ENCODE measurements at regions not wholly inside any gene's neighbourhood (a gene's known extent, or its start where the extent isn't known, plus 50 kb on each side); places are given as distances from the start of the nearest gene placed in this dataset.

DNA sequence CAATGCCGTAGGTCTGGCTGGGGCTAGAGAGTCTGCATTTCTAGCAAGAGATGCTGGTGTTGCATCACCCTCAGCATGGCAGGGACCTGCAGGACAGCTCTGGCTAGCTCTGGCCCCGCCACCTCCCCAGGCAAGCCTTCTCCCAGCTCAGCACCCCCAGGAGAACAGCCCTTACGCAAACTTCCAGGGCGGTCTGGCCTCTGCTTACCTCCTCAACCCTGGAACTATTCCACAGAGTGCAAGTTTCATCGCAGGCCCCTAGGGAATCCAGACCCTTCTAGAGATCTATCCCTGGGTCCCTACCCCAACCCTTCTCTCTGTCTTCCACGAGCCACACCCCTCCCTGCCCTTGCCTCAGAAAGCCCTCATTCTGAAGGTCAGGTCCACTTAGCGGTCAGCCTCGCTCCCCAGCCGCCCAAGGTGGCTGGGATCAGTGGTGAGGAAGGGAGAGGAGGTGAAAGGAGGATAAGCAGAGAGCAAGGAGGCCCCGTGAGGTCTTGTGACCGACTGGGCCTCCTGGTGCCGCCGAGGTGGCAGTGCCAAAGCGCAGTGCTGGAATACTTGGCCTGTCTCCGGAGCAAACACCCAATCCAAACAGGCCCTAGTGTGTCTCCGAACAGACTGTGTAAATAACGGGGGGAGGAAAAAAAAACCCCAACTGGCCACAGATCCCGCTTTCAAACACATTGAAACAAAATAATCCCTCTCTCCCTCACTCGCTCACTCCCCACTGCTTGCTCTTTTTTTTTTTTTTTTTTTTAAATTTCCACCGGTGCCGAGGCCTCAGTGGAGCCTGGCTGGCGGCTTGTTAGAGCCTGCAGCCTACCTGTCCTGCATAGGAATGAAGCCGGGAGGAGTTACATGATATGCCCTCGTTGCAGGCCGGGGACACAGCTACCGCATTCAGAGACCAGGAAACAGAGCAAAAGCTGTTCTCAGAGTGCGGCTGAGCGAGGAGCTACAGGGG is 380.9 kb downstream of the SOX9 start:
- Histone ChIP-seq H3K36me3 (ENCODE audit: control insufficient read depth in 3 of 3, insufficient read depth in 3 of 3, low read length in 3 of 3) (no peaks in the 10 kb centered on the region), H3K4me1 (ENCODE audit: control insufficient read depth in 3 of 3, insufficient read depth in 3 of 3, low read length in 3 of 3) (no peaks in the 10 kb centered on the region), H3K9ac (ENCODE audit: low read depth in 1 of 3, low read length in 3 of 3) (no peak overlapping the region), H3K27ac (ENCODE audit: low read depth, low read length) (no peak overlapping the region), H3K9me3 (ENCODE audit: control insufficient read depth in 3 of 3, low read length in 3 of 3) (no peaks in the 10 kb centered on the region), H3K4me3 (ENCODE audit: low read length in 3 of 3) (no peak overlapping the region), H3K27me3 (ENCODE audit: control insufficient read depth in 3 of 3, insufficient read depth in 3 of 3, low read length in 3 of 3) (no peaks in the 10 kb centered on the region)

DNA sequence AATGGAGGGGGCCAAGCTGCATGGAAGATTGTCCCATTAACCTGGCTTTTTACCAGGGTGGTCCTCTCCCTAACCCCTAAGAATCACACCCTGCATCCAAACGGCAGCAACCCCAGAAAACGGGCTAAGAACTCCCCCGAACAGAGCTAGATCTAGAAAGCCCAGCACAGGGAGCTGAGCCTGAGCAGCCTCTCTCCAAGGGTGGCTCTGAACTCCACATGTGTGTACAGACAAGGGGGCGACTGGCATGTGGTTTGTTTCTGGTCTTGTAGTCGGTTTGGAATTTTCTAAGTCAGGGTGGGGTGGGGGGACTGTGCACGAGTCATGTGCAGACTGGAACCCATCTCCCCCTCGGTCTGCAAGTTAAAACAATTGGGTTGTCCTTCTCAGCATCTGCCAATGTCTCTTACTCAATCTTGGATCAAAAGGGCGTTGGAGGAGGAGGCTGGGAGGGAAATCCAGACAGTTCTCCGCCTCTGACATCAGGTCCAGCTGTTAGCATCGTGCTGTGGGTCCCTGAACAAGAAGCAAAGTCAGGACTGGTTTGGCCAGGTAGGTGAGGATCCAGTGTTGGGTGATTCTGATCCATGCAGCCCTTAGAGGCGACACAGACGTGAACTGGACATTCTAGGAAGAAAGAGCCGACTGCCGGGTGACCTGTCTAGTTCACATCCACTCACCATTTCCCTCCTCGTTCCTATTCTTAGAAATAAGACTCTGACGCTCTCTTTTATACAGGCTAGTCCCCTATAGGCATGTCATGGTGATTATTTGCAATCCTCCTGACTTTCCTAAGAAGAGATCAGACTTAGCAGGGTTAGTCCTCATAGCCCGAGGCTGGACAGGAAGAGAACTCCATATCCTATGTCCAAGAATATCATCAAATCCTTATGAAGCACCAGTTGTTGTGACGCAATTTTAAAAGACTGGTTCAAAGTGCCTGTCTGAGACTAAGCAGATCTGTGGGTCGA is 381.8 kb downstream of the SOX9 start:
- H3K27me3 ChIP-seq (ENCODE audit: control insufficient read depth in 3 of 3, insufficient read depth in 3 of 3, low read length in 3 of 3), result no peaks in the 10 kb centered on the region
- H3K4me3 ChIP-seq (ENCODE audit: low read length in 3 of 3), result no peak overlapping the region
- H3K9ac ChIP-seq (ENCODE audit: low read depth in 1 of 3, low read length in 3 of 3), result no peak overlapping the region
- H3K27ac ChIP-seq (ENCODE audit: low read depth, low read length), result no peak overlapping the region
- H3K4me1 ChIP-seq (ENCODE audit: control insufficient read depth in 3 of 3, insufficient read depth in 3 of 3, low read length in 3 of 3), result no peaks in the 10 kb centered on the region
- no peaks in the 10 kb centered on the region for H3K9me3 ChIP-seq (ENCODE audit: control insufficient read depth in 3 of 3, low read length in 3 of 3)
- H3K36me3 ChIP-seq (ENCODE audit: control insufficient read depth in 3 of 3, insufficient read depth in 3 of 3, low read length in 3 of 3), result no peaks in the 10 kb centered on the region

DNA sequence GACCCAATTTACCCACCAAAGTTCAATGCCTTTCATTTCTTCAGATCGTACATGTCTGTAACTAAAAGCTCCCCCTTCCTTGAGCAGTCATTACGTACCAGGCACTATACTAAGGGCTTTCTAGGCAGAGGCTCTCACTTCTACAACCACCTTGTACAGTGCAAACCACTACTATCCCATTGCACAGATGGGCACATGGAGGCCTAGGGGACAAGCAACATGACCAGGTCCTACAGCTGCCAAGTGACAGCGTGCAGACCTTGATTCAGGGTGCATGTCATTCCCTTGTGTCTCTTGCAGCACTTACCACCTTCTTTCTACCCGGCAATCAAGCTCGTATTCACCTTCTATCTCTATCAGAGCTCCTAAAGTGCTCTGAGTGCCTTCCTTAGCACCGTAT is 382.7 kb downstream of the SOX9 start:
- H3K4me1 ChIP-seq (ENCODE audit: control insufficient read depth in 3 of 3, insufficient read depth in 3 of 3, low read length in 3 of 3), result no peaks in the 10 kb centered on the region
- H3K27ac ChIP-seq (ENCODE audit: low read depth, low read length), result no peak overlapping the region
- no peaks in the 10 kb centered on the region for H3K9me3 ChIP-seq (ENCODE audit: control insufficient read depth in 3 of 3, low read length in 3 of 3)
- no peak overlapping the region for H3K9ac ChIP-seq (ENCODE audit: low read depth in 1 of 3, low read length in 3 of 3)
- no peak overlapping the region for H3K4me3 ChIP-seq (ENCODE audit: low read length in 3 of 3)
- no peaks in the 10 kb centered on the region for H3K27me3 ChIP-seq (ENCODE audit: control insufficient read depth in 3 of 3, insufficient read depth in 3 of 3, low read length in 3 of 3)
- no peaks in the 10 kb centered on the region for H3K36me3 ChIP-seq (ENCODE audit: control insufficient read depth in 3 of 3, insufficient read depth in 3 of 3, low read length in 3 of 3)

DNA sequence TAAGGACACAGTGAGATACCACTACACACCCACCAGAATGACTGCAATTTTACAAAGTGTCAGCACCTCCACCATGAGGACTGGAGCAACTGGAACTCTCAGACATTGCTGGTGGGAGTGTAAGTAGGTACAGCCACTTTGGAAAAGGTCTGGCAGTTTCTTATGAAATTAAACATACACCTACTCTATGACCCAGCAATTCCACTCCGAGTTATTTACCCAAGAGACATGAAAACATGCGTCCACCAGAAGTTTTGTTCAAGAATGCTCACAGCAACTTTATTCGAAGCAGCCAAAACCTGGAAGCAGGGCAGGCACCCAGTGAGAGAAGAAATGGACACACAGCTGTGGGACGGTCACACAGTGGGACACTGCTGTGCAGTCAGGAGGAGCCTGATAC is 384.0 kb downstream of the SOX9 start:
- H3K36me3 ChIP-seq (ENCODE audit: control insufficient read depth in 3 of 3, insufficient read depth in 3 of 3, low read length in 3 of 3), result no peaks in the 10 kb centered on the region
- no peak overlapping the region for H3K4me3 ChIP-seq (ENCODE audit: low read length in 3 of 3)
- H3K27me3 ChIP-seq (ENCODE audit: control insufficient read depth in 3 of 3, insufficient read depth in 3 of 3, low read length in 3 of 3), result no peaks in the 10 kb centered on the region
- H3K9me3 ChIP-seq (ENCODE audit: control insufficient read depth in 3 of 3, low read length in 3 of 3), result no peaks in the 10 kb centered on the region
- no peaks in the 10 kb centered on the region for H3K4me1 ChIP-seq (ENCODE audit: control insufficient read depth in 3 of 3, insufficient read depth in 3 of 3, low read length in 3 of 3)
- no peak overlapping the region for H3K27ac ChIP-seq (ENCODE audit: low read depth, low read length)
- no peak overlapping the region for H3K9ac ChIP-seq (ENCODE audit: low read depth in 1 of 3, low read length in 3 of 3)

DNA sequence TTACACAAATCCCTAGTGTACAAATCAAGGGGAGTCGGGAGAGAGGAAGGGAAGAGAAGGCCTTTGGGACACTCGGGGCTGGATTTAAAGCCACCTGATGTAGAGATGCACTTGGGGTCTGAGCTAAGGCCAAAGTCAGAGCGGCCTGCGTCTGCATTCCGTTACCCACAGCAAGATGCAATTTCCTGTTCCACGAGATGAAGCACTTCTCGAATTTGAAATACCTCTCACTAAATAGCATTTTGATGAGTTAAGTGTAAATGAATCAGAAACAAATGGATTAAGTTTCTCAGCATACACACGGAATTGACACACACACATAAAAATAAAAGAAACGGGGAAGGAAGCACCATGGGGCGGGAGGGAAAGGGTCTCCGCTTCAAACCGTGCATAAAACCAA is 386.0 kb downstream of the SOX9 start:
- no peaks in the 10 kb centered on the region for H3K27me3 ChIP-seq (ENCODE audit: control insufficient read depth in 3 of 3, insufficient read depth in 3 of 3, low read length in 3 of 3)
- H3K9me3 ChIP-seq (ENCODE audit: control insufficient read depth in 3 of 3, low read length in 3 of 3), result no peaks in the 10 kb centered on the region
- H3K36me3 ChIP-seq (ENCODE audit: control insufficient read depth in 3 of 3, insufficient read depth in 3 of 3, low read length in 3 of 3), result no peaks in the 10 kb centered on the region
- H3K9ac ChIP-seq (ENCODE audit: low read depth in 1 of 3, low read length in 3 of 3), result no peak overlapping the region
- no peak overlapping the region for H3K27ac ChIP-seq (ENCODE audit: low read depth, low read length)
- no peaks in the 10 kb centered on the region for H3K4me1 ChIP-seq (ENCODE audit: control insufficient read depth in 3 of 3, insufficient read depth in 3 of 3, low read length in 3 of 3)
- no peak overlapping the region for H3K4me3 ChIP-seq (ENCODE audit: low read length in 3 of 3)

DNA sequence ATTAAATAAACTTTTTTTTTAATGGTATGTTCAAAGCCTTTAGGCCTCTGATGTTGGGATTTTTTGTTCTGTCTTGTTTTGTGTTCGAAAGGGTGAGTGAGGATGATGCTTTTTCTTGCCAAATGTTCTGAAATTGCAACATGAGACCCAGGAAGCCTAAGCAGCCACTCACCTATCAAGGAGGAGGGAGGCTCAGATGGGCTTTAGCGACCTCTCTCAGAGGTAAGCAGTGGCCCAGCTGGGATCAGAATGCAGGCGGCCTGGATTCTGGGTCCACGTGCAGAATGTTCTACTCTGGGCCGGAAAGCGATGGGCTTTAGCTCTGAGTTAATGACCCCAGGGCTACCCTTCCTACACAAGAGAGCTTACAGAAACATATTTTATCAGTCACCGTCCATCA is 386.6 kb downstream of the SOX9 start:
- no peaks in the 10 kb centered on the region for H3K4me1 ChIP-seq (ENCODE audit: control insufficient read depth in 3 of 3, insufficient read depth in 3 of 3, low read length in 3 of 3)

DNA sequence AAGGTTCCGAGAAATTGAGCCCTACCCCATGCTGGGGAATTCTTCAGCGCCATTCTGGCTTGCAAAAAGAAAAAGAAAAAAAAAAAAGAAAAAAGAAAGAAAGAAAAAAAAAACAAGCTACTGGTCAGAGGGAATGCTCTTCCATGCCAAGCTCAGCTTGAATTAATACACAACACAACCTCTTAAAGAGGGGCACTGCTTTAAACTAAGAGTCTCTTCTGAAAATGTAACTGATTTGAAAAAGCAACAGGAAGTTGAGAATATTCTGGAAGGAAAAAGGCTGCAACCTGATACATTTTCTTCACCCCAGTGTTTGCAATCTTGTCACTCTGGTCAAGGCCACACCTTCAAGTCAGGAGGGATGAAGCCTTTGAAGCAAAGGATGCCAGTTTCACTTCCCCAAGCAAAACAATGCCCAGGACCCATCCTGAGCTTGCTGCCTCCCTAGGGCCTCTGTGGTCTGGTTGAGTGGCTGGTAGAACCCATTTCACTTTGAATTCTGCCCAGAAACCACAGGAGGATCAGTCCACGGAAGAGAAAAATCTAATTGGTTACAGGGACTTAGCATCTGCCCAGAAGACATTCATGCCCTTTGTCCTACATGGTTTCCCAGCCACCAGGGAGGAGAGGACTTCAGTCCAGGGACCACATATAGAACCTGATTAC is 389.7 kb downstream of the SOX9 start:
- no peak overlapping the region for H3K9ac ChIP-seq (ENCODE audit: low read depth in 1 of 3, low read length in 3 of 3)
- H3K4me1 ChIP-seq (ENCODE audit: control insufficient read depth in 3 of 3, insufficient read depth in 3 of 3, low read length in 3 of 3), result no peaks in the 10 kb centered on the region
- H3K27me3 ChIP-seq (ENCODE audit: control insufficient read depth in 3 of 3, insufficient read depth in 3 of 3, low read length in 3 of 3), result peaks cover 0 to 3% (median 0%) of the 10 kb centered on the region in 3 donors
- no peak overlapping the region for H3K4me3 ChIP-seq (ENCODE audit: low read length in 3 of 3)
- no peak overlapping the region for H3K27ac ChIP-seq (ENCODE audit: low read depth, low read length)
- no peaks in the 10 kb centered on the region for H3K36me3 ChIP-seq (ENCODE audit: control insufficient read depth in 3 of 3, insufficient read depth in 3 of 3, low read length in 3 of 3)
- no peaks in the 10 kb centered on the region for H3K9me3 ChIP-seq (ENCODE audit: control insufficient read depth in 3 of 3, low read length in 3 of 3)

More for the DNA sequence above, 386.6 kb downstream of the SOX9 start:
- Histone ChIP-seq H3K27me3 (ENCODE audit: control insufficient read depth in 3 of 3, insufficient read depth in 3 of 3, low read length in 3 of 3) (no peaks in the 10 kb centered on the region), H3K27ac (ENCODE audit: low read depth, low read length) (no peak overlapping the region), H3K4me3 (ENCODE audit: low read length in 3 of 3) (no peak overlapping the region), H3K9ac (ENCODE audit: low read depth in 1 of 3, low read length in 3 of 3) (no peak overlapping the region), H3K9me3 (ENCODE audit: control insufficient read depth in 3 of 3, low read length in 3 of 3) (no peaks in the 10 kb centered on the region), H3K36me3 (ENCODE audit: control insufficient read depth in 3 of 3, insufficient read depth in 3 of 3, low read length in 3 of 3) (no peaks in the 10 kb centered on the region)

DNA sequence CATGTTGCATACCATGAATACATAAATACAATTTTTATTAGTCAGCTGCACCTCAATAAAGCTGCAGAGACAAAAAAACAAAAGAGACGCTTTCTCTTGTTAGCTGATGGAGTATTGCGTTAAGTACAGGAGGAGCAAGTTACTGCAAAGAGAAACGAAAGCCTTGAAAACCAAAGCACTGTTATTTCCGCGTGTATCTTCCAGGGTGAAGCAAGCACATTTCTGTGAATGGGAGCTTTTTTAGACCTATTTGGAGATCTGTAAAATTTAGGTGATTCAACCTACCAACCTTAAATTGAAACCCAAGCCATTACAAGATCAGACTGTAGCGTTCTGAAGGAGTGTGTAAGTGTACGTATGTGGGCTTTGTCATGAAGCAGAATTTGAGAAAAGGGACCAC is 390.4 kb downstream of the SOX9 start:
- Histone ChIP-seq H3K4me3 (ENCODE audit: low read length in 3 of 3) (no peak overlapping the region), H3K4me1 (ENCODE audit: control insufficient read depth in 3 of 3, insufficient read depth in 3 of 3, low read length in 3 of 3) (no peaks in the 10 kb centered on the region), H3K9ac (ENCODE audit: low read depth in 1 of 3, low read length in 3 of 3) (no peak overlapping the region), H3K9me3 (ENCODE audit: control insufficient read depth in 3 of 3, low read length in 3 of 3) (no peaks in the 10 kb centered on the region), H3K27me3 (ENCODE audit: control insufficient read depth in 3 of 3, insufficient read depth in 3 of 3, low read length in 3 of 3) (peaks cover 0 to 4% (median 3%) of the 10 kb centered on the region in 3 donors), H3K27ac (ENCODE audit: low read depth, low read length) (no peak overlapping the region), H3K36me3 (ENCODE audit: control insufficient read depth in 3 of 3, insufficient read depth in 3 of 3, low read length in 3 of 3) (no peaks in the 10 kb centered on the region)

DNA sequence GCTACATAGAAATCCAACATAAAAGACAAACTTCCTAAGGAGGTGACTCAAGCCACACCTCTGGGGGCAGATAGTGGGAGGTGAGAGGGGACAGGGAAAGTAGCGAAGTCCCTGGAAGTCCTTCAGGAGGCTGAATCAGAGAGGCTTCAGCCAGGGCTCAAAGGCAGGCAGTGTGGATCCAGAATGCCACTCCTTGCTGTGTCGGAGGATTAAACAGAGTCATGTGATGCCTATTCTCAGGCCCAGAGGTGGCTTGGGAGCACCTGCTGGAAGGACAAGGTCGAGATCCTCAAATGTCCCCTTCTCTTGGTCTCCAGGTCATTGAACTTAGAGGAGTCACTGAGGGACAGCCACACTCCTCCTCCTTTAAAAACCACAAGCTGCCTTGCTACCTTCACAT is 391.1 kb downstream of the SOX9 start:
- H3K4me1 ChIP-seq (ENCODE audit: control insufficient read depth in 3 of 3, insufficient read depth in 3 of 3, low read length in 3 of 3), result peaks cover 0 to 4% (median 0%) of the 10 kb centered on the region in 3 donors
- H3K27ac ChIP-seq (ENCODE audit: low read depth, low read length), result no peak overlapping the region
- no peak overlapping the region for H3K4me3 ChIP-seq (ENCODE audit: low read length in 3 of 3)
- no peak overlapping the region for H3K9ac ChIP-seq (ENCODE audit: low read depth in 1 of 3, low read length in 3 of 3)
- no peaks in the 10 kb centered on the region for H3K9me3 ChIP-seq (ENCODE audit: control insufficient read depth in 3 of 3, low read length in 3 of 3)
- no peaks in the 10 kb centered on the region for H3K36me3 ChIP-seq (ENCODE audit: control insufficient read depth in 3 of 3, insufficient read depth in 3 of 3, low read length in 3 of 3)
- H3K27me3 ChIP-seq (ENCODE audit: control insufficient read depth in 3 of 3, insufficient read depth in 3 of 3, low read length in 3 of 3), result peaks cover 0 to 4% (median 3%) of the 10 kb centered on the region in 3 donors

Measured in skeletal muscle tissue (tissue), 3 donors.